ENCODE measurements at regions not wholly inside any gene's neighbourhood (a gene's known extent, or its start where the extent isn't known, plus 50 kb on each side); places are given as distances from the start of the nearest gene placed in this dataset.

- no peaks in the 10 kb centered on the region for H3K4me1 ChIP-seq (ENCODE audit: insufficient read depth, low read length)
- no peaks in the 10 kb centered on the region for H3K27me3 ChIP-seq (ENCODE audit: control insufficient read depth in 1 of 2, insufficient read depth in 2 of 2, low read length in 2 of 2)
- H3K27ac ChIP-seq (ENCODE audit: low read depth, low read length) = no peak overlapping the region
These were observed 1905.6 kb downstream of the PCDH7 start for GRCh38 chr4:32625687-32626337.

DNA sequence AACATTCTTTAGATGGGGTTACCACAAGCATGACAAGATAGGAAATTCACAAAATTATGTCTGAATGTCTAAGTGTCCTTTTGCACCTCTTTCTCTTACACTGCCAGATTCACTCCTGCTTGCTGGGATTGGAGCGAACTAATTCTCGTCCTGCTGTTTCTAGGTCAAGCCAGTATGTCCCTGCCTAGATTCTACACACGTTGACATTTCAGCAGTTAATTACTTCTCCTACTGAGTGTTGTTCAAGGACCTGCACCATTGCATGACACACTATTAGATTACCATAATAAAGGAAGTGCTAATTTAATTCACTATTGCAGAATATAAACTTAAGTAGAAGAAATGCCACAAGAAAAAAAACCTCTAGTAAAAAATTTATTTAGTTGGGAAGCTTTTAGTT is 1911.7 kb downstream of the PCDH7 start:
- Histone ChIP-seq H3K36me3 (ENCODE audit: insufficient read depth, low read length) (no peaks in the 10 kb centered on the region), H3K27ac (ENCODE audit: low read depth, low read length) (no peak overlapping the region), H3K9ac (ENCODE audit: low read length) (no peak overlapping the region)

More at GRCh38 chr4:32625687-32626337, 1905.6 kb downstream of the PCDH7 start:
- Histone ChIP-seq H3K4me3 (ENCODE audit: low read depth in 1 of 2, low read length in 2 of 2) (no peak overlapping the region), H3K36me3 (ENCODE audit: insufficient read depth, low read length) (no peaks in the 10 kb centered on the region), H3K9ac (ENCODE audit: low read length) (no peak overlapping the region), H3K9me3 (ENCODE audit: low read length) (no peaks in the 10 kb centered on the region)

DNA sequence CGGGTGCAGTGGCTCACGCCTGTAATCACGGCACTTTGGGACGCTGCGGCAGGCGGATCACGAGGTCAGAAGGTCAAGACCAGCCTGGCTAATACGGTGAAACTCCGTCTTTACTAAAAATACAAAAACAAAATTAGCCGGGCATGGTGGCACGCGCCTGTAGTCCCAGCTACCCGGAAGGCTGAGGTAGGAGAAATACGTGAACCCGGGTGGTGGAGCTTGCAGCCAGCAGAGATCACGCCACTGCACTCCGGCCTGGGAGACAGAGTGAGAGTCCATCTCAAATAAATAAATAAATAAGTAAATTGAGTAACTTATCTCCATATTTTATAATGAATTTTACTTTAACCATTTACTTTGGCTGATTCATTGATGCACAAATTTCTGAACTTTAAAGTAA is 1913.3 kb downstream of the PCDH7 start:
- no peak overlapping the region for H3K27ac ChIP-seq (ENCODE audit: low read depth, low read length)
- no peak overlapping the region for H3K4me3 ChIP-seq (ENCODE audit: low read depth in 1 of 2, low read length in 2 of 2)
- no peaks in the 10 kb centered on the region for H3K4me1 ChIP-seq (ENCODE audit: insufficient read depth, low read length)
- no peak overlapping the region for H3K9ac ChIP-seq (ENCODE audit: low read length)
- H3K27me3 ChIP-seq (ENCODE audit: control insufficient read depth in 1 of 2, insufficient read depth in 2 of 2, low read length in 2 of 2) = no peaks in the 10 kb centered on the region
- no peaks in the 10 kb centered on the region for H3K9me3 ChIP-seq (ENCODE audit: low read length)
- H3K36me3 ChIP-seq (ENCODE audit: insufficient read depth, low read length) = no peaks in the 10 kb centered on the region

More for the DNA sequence above, 1911.7 kb downstream of the PCDH7 start:
- Histone ChIP-seq H3K27me3 (ENCODE audit: control insufficient read depth in 1 of 2, insufficient read depth in 2 of 2, low read length in 2 of 2) (no peaks in the 10 kb centered on the region), H3K9me3 (ENCODE audit: low read length) (no peaks in the 10 kb centered on the region), H3K4me1 (ENCODE audit: insufficient read depth, low read length) (no peaks in the 10 kb centered on the region), H3K4me3 (ENCODE audit: low read depth in 1 of 2, low read length in 2 of 2) (no peak overlapping the region)

DNA sequence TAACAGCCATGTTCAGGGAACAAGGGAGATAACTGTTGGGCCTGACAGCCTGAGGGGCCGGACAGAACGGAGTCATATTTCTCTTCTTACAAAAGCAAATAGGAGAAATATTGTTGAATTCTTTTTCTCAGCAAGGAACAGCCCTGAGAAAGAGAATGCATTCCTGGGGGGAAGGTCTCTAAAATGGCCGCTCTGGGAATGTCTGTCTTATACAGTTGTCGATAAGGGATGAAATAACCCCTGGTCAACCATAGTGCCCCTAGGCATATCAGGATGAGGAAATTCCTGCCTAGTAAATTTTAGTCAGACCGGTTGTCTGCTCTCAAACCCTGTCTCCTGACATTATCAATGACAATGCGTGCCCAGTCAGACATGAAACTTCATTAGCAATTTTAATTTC is 1925.5 kb downstream of the PCDH7 start:
- Histone ChIP-seq H3K9me3 (ENCODE audit: low read length) (no peaks in the 10 kb centered on the region), H3K27ac (ENCODE audit: low read depth, low read length) (no peak overlapping the region), H3K36me3 (ENCODE audit: insufficient read depth, low read length) (no peaks in the 10 kb centered on the region), H3K4me3 (ENCODE audit: low read depth in 1 of 2, low read length in 2 of 2) (no peak overlapping the region), H3K4me1 (ENCODE audit: insufficient read depth, low read length) (no peaks in the 10 kb centered on the region), H3K9ac (ENCODE audit: low read length) (no peak overlapping the region), H3K27me3 (ENCODE audit: control insufficient read depth in 1 of 2, insufficient read depth in 2 of 2, low read length in 2 of 2) (no peaks in the 10 kb centered on the region)

DNA sequence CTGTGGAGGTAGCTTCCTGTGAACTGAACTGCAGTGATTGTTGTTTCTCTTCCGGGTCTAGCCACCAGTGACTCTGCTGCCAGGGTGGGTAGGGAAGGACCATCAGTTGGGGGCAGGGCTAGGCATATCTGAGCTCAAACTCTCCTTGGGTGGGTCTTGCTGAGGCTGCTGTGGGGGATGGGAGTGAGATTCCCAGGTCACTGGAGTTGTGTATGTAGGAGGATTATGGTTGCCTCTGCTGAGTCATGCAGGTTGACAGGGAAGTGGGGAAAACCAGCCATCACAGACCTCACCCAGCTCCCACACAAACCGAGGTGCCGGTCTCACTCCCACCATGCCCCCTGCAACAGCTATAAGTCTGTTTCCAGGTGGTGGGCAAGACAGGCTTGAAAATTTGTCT is 1937.8 kb downstream of the PCDH7 start:
- Histone ChIP-seq H3K4me3 (ENCODE audit: low read depth in 1 of 2, low read length in 2 of 2) (no peak overlapping the region), H3K4me1 (ENCODE audit: insufficient read depth, low read length) (no peaks in the 10 kb centered on the region), H3K36me3 (ENCODE audit: insufficient read depth, low read length) (no peaks in the 10 kb centered on the region), H3K9me3 (ENCODE audit: low read length) (no peaks in the 10 kb centered on the region), H3K27ac (ENCODE audit: low read depth, low read length) (no peak overlapping the region), H3K9ac (ENCODE audit: low read length) (no peak overlapping the region), H3K27me3 (ENCODE audit: control insufficient read depth in 1 of 2, insufficient read depth in 2 of 2, low read length in 2 of 2) (no peaks in the 10 kb centered on the region)

DNA sequence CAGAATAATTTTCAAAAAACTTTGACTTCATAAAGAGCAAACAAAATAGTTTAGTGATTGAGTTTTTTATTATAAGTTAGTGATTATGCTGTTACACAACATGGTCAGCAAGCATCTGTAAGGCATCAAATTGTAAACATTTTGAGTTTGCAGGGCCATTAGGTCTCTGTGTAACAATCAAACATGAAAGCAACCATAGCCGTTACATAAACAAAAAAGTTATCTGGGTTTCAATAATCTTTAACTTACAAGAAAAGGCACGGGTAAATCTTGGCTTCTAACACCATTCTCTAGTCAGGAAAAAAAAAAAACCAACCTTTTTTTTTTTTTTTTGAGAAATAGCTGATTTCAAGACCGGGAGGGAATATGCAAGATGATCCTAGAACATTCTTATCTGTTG is 1941.1 kb downstream of the PCDH7 start:
- no peak overlapping the region for H3K9ac ChIP-seq (ENCODE audit: low read length)
- H3K9me3 ChIP-seq (ENCODE audit: low read length) = no peaks in the 10 kb centered on the region
- no peaks in the 10 kb centered on the region for H3K36me3 ChIP-seq (ENCODE audit: insufficient read depth, low read length)
- no peak overlapping the region for H3K4me3 ChIP-seq (ENCODE audit: low read depth in 1 of 2, low read length in 2 of 2)
- H3K27ac ChIP-seq (ENCODE audit: low read depth, low read length) = no peak overlapping the region
- no peaks in the 10 kb centered on the region for H3K4me1 ChIP-seq (ENCODE audit: insufficient read depth, low read length)
- H3K27me3 ChIP-seq (ENCODE audit: control insufficient read depth in 1 of 2, insufficient read depth in 2 of 2, low read length in 2 of 2) = no peaks in the 10 kb centered on the region

DNA sequence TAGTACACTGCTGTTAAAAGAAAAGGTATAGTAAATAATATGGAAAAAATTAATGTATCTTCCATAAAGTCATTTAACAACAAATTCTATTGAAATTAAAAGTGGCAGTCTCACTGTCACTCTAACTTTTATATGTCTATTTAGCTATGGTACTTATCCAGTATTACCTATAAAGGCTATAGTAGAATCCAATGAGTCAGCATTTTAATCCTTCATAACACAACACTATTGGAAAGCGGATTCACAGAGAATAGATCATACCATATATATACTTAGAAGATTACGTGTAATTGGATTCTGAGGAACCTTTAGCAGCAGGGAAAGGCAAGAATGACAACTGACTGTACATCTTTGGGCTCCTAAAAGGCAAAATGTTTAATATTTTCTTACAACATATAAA is 1942.6 kb downstream of the PCDH7 start:
- Histone ChIP-seq H3K9ac (ENCODE audit: low read length) (no peak overlapping the region), H3K4me1 (ENCODE audit: insufficient read depth, low read length) (no peaks in the 10 kb centered on the region), H3K4me3 (ENCODE audit: low read depth in 1 of 2, low read length in 2 of 2) (no peak overlapping the region), H3K27ac (ENCODE audit: low read depth, low read length) (no peak overlapping the region), H3K27me3 (ENCODE audit: control insufficient read depth in 1 of 2, insufficient read depth in 2 of 2, low read length in 2 of 2) (no peaks in the 10 kb centered on the region), H3K36me3 (ENCODE audit: insufficient read depth, low read length) (no peaks in the 10 kb centered on the region), H3K9me3 (ENCODE audit: low read length) (no peaks in the 10 kb centered on the region)

DNA sequence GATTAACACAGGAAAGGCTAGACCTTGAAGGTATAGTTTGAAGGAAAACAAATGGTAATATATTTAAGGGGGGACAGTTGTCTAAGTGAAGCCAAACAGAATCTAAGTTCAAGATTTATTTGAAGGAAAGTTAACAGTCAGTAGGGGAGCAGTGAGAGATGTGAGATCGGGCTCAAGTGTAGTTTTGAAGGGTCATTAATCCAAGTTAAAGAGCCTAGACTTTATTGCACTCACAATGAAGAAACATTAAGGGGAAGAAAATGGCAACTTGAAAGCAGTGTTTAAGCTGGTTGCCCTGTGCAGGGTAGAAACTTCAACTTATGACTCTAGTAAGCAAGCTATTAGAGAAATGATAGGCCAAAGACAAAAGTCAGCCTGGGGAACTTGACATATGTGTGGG is 1952.2 kb downstream of the PCDH7 start:
- no peaks in the 10 kb centered on the region for H3K36me3 ChIP-seq (ENCODE audit: insufficient read depth, low read length)
- H3K27me3 ChIP-seq (ENCODE audit: control insufficient read depth in 1 of 2, insufficient read depth in 2 of 2, low read length in 2 of 2) = no peaks in the 10 kb centered on the region
- H3K9ac ChIP-seq (ENCODE audit: low read length) = no peak overlapping the region
- H3K9me3 ChIP-seq (ENCODE audit: low read length) = no peaks in the 10 kb centered on the region
- H3K4me3 ChIP-seq (ENCODE audit: low read depth in 1 of 2, low read length in 2 of 2) = no peak overlapping the region
- H3K27ac ChIP-seq (ENCODE audit: low read depth, low read length) = no peak overlapping the region
- H3K4me1 ChIP-seq (ENCODE audit: insufficient read depth, low read length) = no peaks in the 10 kb centered on the region

GRCh38 chr4:32680946-32681345 is 1960.8 kb downstream of the PCDH7 start:
- H3K27me3 ChIP-seq (ENCODE audit: control insufficient read depth in 1 of 2, insufficient read depth in 2 of 2, low read length in 2 of 2) = no peaks in the 10 kb centered on the region
- no peak overlapping the region for H3K27ac ChIP-seq (ENCODE audit: low read depth, low read length)
- no peak overlapping the region for H3K9ac ChIP-seq (ENCODE audit: low read length)
- no peaks in the 10 kb centered on the region for H3K9me3 ChIP-seq (ENCODE audit: low read length)
- no peaks in the 10 kb centered on the region for H3K36me3 ChIP-seq (ENCODE audit: insufficient read depth, low read length)
- H3K4me1 ChIP-seq (ENCODE audit: insufficient read depth, low read length) = no peaks in the 10 kb centered on the region
- H3K4me3 ChIP-seq (ENCODE audit: low read depth in 1 of 2, low read length in 2 of 2) = no peak overlapping the region

- no peaks in the 10 kb centered on the region for H3K36me3 ChIP-seq (ENCODE audit: insufficient read depth, low read length)
- H3K27me3 ChIP-seq (ENCODE audit: control insufficient read depth in 1 of 2, insufficient read depth in 2 of 2, low read length in 2 of 2) = no peaks in the 10 kb centered on the region
- no peaks in the 10 kb centered on the region for H3K4me1 ChIP-seq (ENCODE audit: insufficient read depth, low read length)
- no peaks in the 10 kb centered on the region for H3K9me3 ChIP-seq (ENCODE audit: low read length)
- H3K9ac ChIP-seq (ENCODE audit: low read length) = no peak overlapping the region
- no peak overlapping the region for H3K27ac ChIP-seq (ENCODE audit: low read depth, low read length)
- H3K4me3 ChIP-seq (ENCODE audit: low read depth in 1 of 2, low read length in 2 of 2) = no peak overlapping the region
These were observed 1964.0 kb downstream of the PCDH7 start for GRCh38 chr4:32684160-32684559.

DNA sequence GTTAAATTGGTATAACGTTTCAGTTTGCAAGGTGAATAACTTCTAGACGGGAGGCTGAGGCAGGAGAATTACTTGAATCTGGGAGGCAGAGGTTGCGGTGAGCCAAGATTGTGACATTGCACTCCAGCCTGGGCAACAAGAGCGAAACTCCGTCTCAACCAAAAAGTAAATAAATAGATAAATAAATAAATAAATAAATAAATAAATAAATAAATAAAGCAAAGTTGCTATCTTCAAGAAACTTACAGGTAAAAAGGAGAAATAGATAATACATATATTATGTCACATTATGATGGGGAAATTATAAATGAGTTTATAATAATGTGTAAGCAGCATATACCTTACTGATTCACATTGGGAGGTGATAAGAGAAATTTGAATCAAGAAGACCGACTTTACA is 1966.0 kb downstream of the PCDH7 start:
- no peaks in the 10 kb centered on the region for H3K36me3 ChIP-seq (ENCODE audit: insufficient read depth, low read length)
- H3K27ac ChIP-seq (ENCODE audit: low read depth, low read length) = no peak overlapping the region
- H3K4me3 ChIP-seq (ENCODE audit: low read depth in 1 of 2, low read length in 2 of 2) = no peak overlapping the region
- no peak overlapping the region for H3K9ac ChIP-seq (ENCODE audit: low read length)
- H3K9me3 ChIP-seq (ENCODE audit: low read length) = no peaks in the 10 kb centered on the region
- no peaks in the 10 kb centered on the region for H3K4me1 ChIP-seq (ENCODE audit: insufficient read depth, low read length)
- H3K27me3 ChIP-seq (ENCODE audit: control insufficient read depth in 1 of 2, insufficient read depth in 2 of 2, low read length in 2 of 2) = no peaks in the 10 kb centered on the region

- Histone ChIP-seq H3K27me3 (ENCODE audit: control insufficient read depth in 1 of 2, insufficient read depth in 2 of 2, low read length in 2 of 2) (no peaks in the 10 kb centered on the region), H3K9me3 (ENCODE audit: low read length) (no peaks in the 10 kb centered on the region), H3K36me3 (ENCODE audit: insufficient read depth, low read length) (no peaks in the 10 kb centered on the region), H3K9ac (ENCODE audit: low read length) (no peak overlapping the region), H3K27ac (ENCODE audit: low read depth, low read length) (no peak overlapping the region), H3K4me1 (ENCODE audit: insufficient read depth, low read length) (no peaks in the 10 kb centered on the region), H3K4me3 (ENCODE audit: low read depth in 1 of 2, low read length in 2 of 2) (no peak overlapping the region)
These were observed 1969.3 kb downstream of the PCDH7 start for GRCh38 chr4:32689518-32689917.
